Astrocyte (in vitro differentiated cells and primary cell): ENCODE measurements at regions not wholly inside any gene's neighbourhood (a gene's known extent, or its start where the extent isn't known, plus 50 kb on each side); places are given as distances from the start of the nearest gene placed in this dataset.

Source experiments
- DNase-seq: peaks from one replicate; pipeline ENCODE4 v3.0.0-alpha.2; 2010; ENCODE audit warnings: low read depth
- FAIRE-seq: peaks from 2 replicates; lab custom pipeline; 2011; peaks lifted over from hg19 to GRCh38; lab: Jason Lieb, UNC
- H2AFZ ChIP-seq: 2 replicates; pipeline ENCODE4 v1.6.0; 2012; ENCODE audit warnings: low read depth, low read length, inconsistent platforms
- H3K27ac ChIP-seq: 2 replicates; pipeline ENCODE4 v1.5.1; 2011; ENCODE audit warnings: low read depth, low read length, inconsistent platforms
- H3K27me3 ChIP-seq: 2 replicates; pipeline ENCODE4 v1.6.0; 2011; ENCODE audit warnings: low read length, inconsistent platforms; ENCODE audit not compliant: insufficient read depth
- H3K36me3 ChIP-seq: 2 replicates; pipeline ENCODE4 v1.5.1; 2011; ENCODE audit warnings: low read length, inconsistent platforms; ENCODE audit not compliant: insufficient read depth
- H3K4me1 ChIP-seq: 2 replicates; pipeline ENCODE4 v1.5.1; 2011; ENCODE audit warnings: low read length, inconsistent platforms; ENCODE audit not compliant: insufficient read depth
- H3K4me2 ChIP-seq: 2 replicates; pipeline ENCODE4 v1.6.0; 2012; ENCODE audit warnings: low read length, inconsistent platforms
- H3K4me3 ChIP-seq: 2 replicates; pipeline ENCODE4 v1.5.1; 2011; ENCODE audit warnings: low read depth, mild to moderate bottlenecking, low read length, inconsistent platforms; ENCODE audit not compliant: insufficient read depth
- H3K79me2 ChIP-seq: 2 replicates; pipeline ENCODE4 v1.6.0; 2012; ENCODE audit warnings: mild to moderate bottlenecking, low read length, inconsistent platforms; ENCODE audit not compliant: insufficient read depth
- H3K9ac ChIP-seq: 2 replicates; pipeline ENCODE4 v1.6.0; 2012; ENCODE audit warnings: mild to moderate bottlenecking, low read length, inconsistent platforms
- H3K9me3 ChIP-seq: 2 replicates; pipeline ENCODE4 v1.5.1; 2012; ENCODE audit warnings: low read depth, mild to moderate bottlenecking, low read length, inconsistent platforms; ENCODE audit not compliant: insufficient read depth
- H4K20me1 ChIP-seq: 2 replicates; pipeline ENCODE4 v1.6.0; 2012; ENCODE audit warnings: low read length, inconsistent platforms; ENCODE audit not compliant: insufficient read depth
- H3K27ac Mint-ChIP-seq: one replicate; pipeline ENCODE4 v1.8.0; 2021; ENCODE audit warnings: mild to moderate bottlenecking, mixed read lengths; ENCODE audit not compliant: unreplicated experiment
- H3K27me3 Mint-ChIP-seq: one replicate; pipeline ENCODE4 v1.8.0; 2021; ENCODE audit warnings: low read depth, mixed read lengths; ENCODE audit not compliant: unreplicated experiment
- H3K36me3 Mint-ChIP-seq: one replicate; pipeline ENCODE4 v1.8.0; 2021; ENCODE audit warnings: low read depth, mixed read lengths; ENCODE audit not compliant: unreplicated experiment
- H3K4me1 Mint-ChIP-seq: one replicate; pipeline ENCODE4 v1.8.0; 2021; ENCODE audit warnings: low read depth, mixed read lengths; ENCODE audit not compliant: unreplicated experiment
- H3K4me3 Mint-ChIP-seq: one replicate; pipeline ENCODE4 v1.8.0; 2021; ENCODE audit warnings: mild to moderate bottlenecking, moderate library complexity, mixed read lengths; ENCODE audit not compliant: unreplicated experiment
- H3K9me3 Mint-ChIP-seq: one replicate; pipeline ENCODE4 v1.8.0; 2021; ENCODE audit warnings: mild to moderate bottlenecking, mixed read lengths; ENCODE audit not compliant: unreplicated experiment
- EZH2 ChIP-seq: IDR thresholded peaks from 2 replicates; pipeline ENCODE4 v1.6.1; 2012; ENCODE audit warnings: mild to moderate bottlenecking, low read length, inconsistent platforms; ENCODE audit not compliant: insufficient read depth
- TF ChIP-seq, protein P1 (sequence below): IDR thresholded peaks from 2 replicates; pipeline ENCODE4 v1.5.1; 2011; ENCODE audit warnings: low read depth, mild to moderate bottlenecking, inconsistent platforms, low read length, moderate library complexity; ENCODE audit not compliant: insufficient read depth

DNA sequence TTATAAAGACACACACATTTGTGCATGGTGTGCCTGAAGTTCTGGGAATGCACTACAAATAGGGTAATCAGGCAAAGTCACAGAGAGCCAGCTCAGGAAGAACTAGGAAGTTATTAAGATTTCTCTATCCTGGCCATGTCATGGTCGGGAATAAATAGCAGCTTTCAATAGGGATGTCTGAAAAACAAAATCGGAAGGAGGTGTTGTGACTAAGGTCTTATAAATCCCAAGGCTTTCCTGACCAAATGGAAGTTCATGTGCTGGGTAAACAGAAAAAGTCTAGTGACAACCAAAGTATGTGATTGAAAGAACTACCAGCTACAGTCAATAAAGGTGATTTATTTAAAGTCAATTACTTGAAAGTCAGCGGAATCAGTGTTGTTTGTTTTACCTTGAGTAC lies 262.5 kb upstream of the HS3ST1 start:
- Histone ChIP-seq H3K79me2 (no peaks in the 10 kb centered on the region), H3K27me3 (no peaks in the 10 kb centered on the region), H3K4me1 (no peaks in the 10 kb centered on the region), H4K20me1 (no peaks in the 10 kb centered on the region), H3K9ac (no peak overlapping the region), H2AFZ (no peak overlapping the region), H3K9me3 (peaks cover 3% of the 10 kb centered on the region), H3K4me2 (no peak overlapping the region), H3K4me3 (no peak overlapping the region), H3K36me3 (no peaks in the 10 kb centered on the region), H3K27ac (no peak overlapping the region)
- TF ChIP-seq, protein P1, sequence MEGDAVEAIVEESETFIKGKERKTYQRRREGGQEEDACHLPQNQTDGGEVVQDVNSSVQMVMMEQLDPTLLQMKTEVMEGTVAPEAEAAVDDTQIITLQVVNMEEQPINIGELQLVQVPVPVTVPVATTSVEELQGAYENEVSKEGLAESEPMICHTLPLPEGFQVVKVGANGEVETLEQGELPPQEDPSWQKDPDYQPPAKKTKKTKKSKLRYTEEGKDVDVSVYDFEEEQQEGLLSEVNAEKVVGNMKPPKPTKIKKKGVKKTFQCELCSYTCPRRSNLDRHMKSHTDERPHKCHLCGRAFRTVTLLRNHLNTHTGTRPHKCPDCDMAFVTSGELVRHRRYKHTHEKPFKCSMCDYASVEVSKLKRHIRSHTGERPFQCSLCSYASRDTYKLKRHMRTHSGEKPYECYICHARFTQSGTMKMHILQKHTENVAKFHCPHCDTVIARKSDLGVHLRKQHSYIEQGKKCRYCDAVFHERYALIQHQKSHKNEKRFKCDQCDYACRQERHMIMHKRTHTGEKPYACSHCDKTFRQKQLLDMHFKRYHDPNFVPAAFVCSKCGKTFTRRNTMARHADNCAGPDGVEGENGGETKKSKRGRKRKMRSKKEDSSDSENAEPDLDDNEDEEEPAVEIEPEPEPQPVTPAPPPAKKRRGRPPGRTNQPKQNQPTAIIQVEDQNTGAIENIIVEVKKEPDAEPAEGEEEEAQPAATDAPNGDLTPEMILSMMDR = no peak
- no peak for TF ChIP-seq EZH2
- Mint-ChIP-seq H3K9me3 (peaks cover 5% of the 10 kb centered on the region), H3K4me3 (no peak overlapping the region), H3K36me3 (no peaks in the 10 kb centered on the region), H3K27me3 (no peaks in the 10 kb centered on the region), H3K27ac (no peak overlapping the region), H3K4me1 (no peaks in the 10 kb centered on the region)
- FAIRE-seq = no peak
- DNase-seq = no peak

DNA sequence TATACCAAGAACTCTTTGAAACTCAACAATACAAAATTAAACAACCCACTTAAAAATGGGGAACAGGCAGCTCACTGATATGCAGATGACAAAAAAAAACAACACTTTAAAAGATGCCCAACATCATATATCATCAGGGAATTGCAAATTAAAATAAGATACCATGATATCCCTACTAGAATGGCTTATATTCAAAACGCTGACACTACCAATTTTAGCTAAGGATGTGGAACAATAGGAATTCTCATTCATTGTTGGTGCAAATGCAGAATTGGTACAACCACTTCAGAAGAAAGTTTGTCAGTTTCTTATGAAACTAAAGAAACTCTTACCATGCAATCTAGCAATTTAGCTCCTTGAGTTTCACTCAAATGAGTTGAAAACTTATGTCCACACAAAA lies 259.0 kb upstream of the HS3ST1 start:
- Histone ChIP-seq H3K79me2 (no peaks in the 10 kb centered on the region), H3K9ac (no peak overlapping the region), H3K4me2 (no peak overlapping the region), H3K27me3 (no peaks in the 10 kb centered on the region), H4K20me1 (no peaks in the 10 kb centered on the region), H3K36me3 (no peaks in the 10 kb centered on the region), H3K4me1 (no peaks in the 10 kb centered on the region), H3K27ac (no peak overlapping the region), H2AFZ (no peak overlapping the region), H3K9me3 (no peaks in the 10 kb centered on the region), H3K4me3 (no peak overlapping the region)
- Mint-ChIP-seq H3K36me3 (no peaks in the 10 kb centered on the region), H3K4me3 (no peak overlapping the region), H3K4me1 (no peaks in the 10 kb centered on the region), H3K9me3 (no peaks in the 10 kb centered on the region), H3K27ac (no peak overlapping the region), H3K27me3 (peaks cover 4% of the 10 kb centered on the region)
- DNase-seq = no peak
- no peak for FAIRE-seq
- TF ChIP-seq EZH2 = no peak
- TF ChIP-seq, protein P1 = no peak

DNA sequence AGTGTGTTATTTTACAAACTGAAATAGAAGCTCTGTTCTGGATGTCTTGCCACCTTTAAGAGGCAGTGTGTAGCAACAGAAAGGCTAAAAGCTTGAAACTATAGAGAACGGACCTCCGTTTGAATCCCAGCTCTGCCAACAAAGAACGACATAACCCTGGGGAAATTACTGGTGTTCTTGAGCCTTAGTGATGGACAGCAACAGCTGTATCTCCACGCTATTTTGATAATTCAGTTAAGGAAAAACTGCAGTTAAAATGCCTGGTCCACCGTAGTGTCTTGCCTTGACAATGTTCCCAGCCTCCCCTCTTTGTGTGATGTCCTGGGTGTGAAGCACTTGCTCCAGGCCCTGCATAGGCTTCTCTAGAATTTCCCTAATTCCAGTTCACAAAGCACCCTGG lies 256.8 kb upstream of the HS3ST1 start:
- Mint-ChIP-seq H3K27me3 (peaks cover 4% of the 10 kb centered on the region), H3K9me3 (no peaks in the 10 kb centered on the region), H3K4me1 (no peaks in the 10 kb centered on the region), H3K36me3 (no peaks in the 10 kb centered on the region), H3K27ac (no peak overlapping the region), H3K4me3 (no peak overlapping the region)
- Histone ChIP-seq H2AFZ (no peak overlapping the region), H3K9ac (no peak overlapping the region), H3K27ac (no peak overlapping the region), H3K36me3 (no peaks in the 10 kb centered on the region), H3K4me2 (no peak overlapping the region), H3K4me1 (no peaks in the 10 kb centered on the region), H3K79me2 (no peaks in the 10 kb centered on the region), H3K9me3 (no peaks in the 10 kb centered on the region), H4K20me1 (no peaks in the 10 kb centered on the region), H3K4me3 (no peak overlapping the region), H3K27me3 (no peaks in the 10 kb centered on the region)
- no peak for FAIRE-seq
- TF ChIP-seq, protein P1 = no peak
- no peak for TF ChIP-seq EZH2
- no peak for DNase-seq
